Renal pelvis (tissue), 1 donor: ENCODE measurements at regions not wholly inside any gene's neighbourhood (a gene's known extent, or its start where the extent isn't known, plus 50 kb on each side); places are given as distances from the start of the nearest gene placed in this dataset.
"Not testable (repeated sequence)": the region's sequence is repeated elsewhere in the genome, so short reads cannot be mapped to it uniquely, and the experiment has no call there.

ENCODE experiments used
- DNase-seq: peaks from one replicate; pipeline ENCODE4 v3.0.0-alpha.2; 2013

DNA sequence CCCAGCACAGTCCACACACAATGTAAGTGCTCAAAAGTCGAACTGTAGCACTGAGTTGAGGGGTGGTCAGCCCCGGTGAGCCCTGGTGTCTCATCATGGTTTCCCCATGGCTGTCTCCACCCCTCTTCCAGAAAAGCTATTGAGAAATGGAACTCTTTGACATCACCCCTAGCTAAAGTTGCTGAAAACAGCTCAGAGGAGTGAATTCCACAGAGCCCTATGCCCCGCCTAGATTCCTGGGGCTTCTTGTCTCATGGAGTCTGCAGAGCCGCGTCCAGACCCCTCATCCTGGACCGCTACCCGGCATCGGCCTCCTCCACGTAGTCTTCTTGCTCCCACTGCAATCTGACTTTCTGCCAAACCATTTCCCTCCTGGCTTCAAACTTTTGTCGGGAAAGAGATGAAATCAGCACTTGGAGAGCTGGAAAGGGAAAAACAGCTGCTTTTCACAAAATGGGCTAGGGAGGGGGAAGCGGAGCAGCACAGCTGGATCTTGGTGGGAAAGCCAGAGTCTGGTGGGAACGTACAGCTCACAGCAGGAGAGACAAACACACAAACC, 132.2 kb downstream of the SNX5 start:
- DNase-seq, result peak; percentile 76

GRCh38 chr20:17835934-17836300, 132.7 kb downstream of the SNX5 start:
- no peak for DNase-seq

DNA sequence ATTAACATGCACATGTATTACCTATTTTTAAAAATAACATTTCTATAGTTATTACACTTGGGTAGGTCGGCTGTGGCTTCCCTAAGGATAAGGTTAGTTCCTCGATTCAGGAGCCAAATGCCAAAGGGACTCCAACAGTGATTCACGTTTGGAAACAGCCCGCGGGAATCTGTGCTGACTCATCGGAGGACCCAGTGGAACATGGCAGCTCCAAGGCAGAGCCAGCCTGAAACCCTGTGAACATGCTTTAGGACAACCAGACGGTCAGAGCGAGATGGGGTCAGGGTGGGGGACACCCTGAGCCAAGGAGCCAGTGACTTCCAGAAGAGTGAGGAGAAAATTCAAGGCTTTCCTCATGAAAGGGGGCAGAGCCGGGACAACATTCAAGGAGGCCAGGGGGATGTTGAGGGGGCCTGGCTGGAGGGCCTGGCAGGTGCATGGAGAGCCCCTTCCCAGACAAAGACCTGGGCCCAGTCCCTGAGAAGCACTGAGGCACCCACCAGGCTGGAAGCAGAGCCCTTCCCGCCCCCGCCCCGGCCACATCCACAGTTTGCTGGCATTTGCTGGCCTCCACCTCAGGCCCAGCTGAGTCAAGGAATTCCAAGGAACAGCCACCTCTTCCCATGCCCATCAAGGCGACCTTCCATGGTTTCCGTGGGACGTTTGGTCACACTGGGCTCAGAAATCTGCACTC, 133.2 kb downstream of the SNX5 start:
- no peak for DNase-seq

- no peak for DNase-seq
Measured at GRCh38 chr20:17834804-17835203, 133.8 kb downstream of the SNX5 start.

- DNase-seq, result no peak
Measured at GRCh38 chr20:17833036-17833674, 133.4 kb downstream of the BANF2 start.

GRCh38 chr20:17832236-17832915, 132.6 kb downstream of the BANF2 start:
- DNase-seq, result no peak

GRCh38 chr20:17828598-17829144, 128.9 kb downstream of the BANF2 start:
- no peak for DNase-seq

DNA sequence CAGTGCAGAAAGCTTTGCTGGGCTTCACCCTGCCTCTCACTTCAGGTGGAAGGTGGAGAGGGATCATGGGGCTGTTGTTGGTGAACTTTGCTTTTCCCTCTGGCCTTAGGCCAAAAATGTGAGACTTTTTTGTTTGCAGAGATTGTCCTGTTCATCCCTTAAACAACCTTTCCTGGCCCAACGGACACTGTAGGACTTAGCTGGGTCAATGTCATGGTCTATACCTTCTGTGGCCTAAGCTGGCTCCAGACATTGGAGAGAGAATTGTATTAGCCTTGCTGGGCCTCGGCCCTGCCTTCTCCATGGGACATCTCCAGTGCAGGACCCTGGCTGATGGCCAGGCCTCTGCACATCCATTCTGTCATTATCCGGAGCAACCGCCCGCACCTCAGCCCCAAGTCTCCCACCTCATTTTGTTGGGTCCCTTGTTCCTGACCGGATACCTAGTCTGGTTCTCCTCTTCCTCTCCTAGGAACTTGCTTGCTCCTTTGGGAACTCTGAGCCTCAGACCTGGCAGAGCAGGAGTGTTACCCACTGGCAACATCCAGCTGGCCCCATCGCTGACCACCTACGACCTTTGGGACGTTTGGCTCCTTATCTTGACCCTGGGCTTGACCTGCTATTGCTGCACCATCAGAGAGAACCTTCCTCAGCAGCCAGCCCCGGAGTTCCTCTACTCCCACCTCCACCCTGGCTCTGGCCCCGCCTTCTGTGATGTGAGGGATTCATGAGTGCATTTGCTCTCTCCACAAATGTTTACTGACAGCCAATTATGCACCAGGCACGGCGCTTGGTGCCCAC, 128.2 kb downstream of the BANF2 start:
- DNase-seq, result no peak

- DNase-seq, result no peak
Measured at GRCh38 chr20:17827079-17827478, 127.3 kb downstream of the BANF2 start.

- DNase-seq, result no peak
Measured at GRCh38 chr20:17825960-17826843, 126.4 kb downstream of the BANF2 start.

GRCh38 chr20:17825252-17825959, 125.6 kb downstream of the BANF2 start:
- DNase-seq, result no peak

DNA sequence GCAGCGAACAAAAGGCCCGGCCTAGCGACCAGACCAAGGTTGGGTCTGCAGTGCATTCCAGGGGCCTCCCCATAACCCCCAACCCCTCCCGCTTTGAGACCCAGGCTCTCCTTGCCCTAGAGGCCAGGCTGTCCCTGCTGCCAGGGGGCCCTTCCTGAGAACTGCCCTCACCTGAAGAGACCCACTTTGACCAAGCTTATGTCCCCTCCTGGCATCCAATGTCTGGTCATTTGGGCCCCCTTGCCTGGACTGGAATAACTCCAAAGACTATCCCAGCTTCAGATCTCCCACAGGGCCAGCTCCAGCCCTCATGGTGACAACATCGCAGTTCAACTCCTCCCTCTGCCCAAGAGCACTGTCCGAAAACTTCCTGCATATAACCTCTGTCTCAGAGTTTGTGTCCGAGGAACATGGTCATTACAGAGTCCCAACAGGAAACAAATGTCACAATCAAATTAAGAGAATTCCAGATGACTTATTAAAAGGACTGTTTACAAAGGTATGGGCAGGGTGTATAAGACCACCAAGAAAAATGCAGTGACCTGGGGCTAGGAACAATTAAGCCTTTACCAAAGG, 125.0 kb downstream of the BANF2 start:
- DNase-seq, result no peak

- no peak for DNase-seq
Measured at GRCh38 chr20:17823409-17824144, 123.8 kb downstream of the BANF2 start.

- DNase-seq, result no peak
Measured at GRCh38 chr20:17822540-17823408, 123.0 kb downstream of the BANF2 start.

DNA sequence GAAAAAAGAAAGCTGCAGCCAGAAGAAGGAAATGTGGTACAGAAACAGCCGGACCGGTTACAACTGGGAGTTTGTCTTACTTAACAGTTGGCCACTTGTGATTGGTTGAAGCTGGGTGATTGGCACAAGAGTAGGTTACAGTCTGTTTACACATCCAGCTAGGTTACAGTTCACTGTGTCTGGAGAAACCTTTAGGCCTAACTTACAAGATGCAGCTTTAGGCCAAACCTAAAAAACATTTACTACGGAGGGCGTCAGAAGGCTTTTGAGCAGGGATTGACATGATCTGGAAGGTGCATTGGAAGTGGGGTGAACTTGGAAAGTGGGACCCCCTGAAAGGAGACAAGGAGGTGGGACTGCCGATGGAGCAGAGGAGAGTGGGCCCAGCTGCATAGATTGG, 122.3 kb downstream of the BANF2 start:
- peak; percentile 91 for DNase-seq

DNA sequence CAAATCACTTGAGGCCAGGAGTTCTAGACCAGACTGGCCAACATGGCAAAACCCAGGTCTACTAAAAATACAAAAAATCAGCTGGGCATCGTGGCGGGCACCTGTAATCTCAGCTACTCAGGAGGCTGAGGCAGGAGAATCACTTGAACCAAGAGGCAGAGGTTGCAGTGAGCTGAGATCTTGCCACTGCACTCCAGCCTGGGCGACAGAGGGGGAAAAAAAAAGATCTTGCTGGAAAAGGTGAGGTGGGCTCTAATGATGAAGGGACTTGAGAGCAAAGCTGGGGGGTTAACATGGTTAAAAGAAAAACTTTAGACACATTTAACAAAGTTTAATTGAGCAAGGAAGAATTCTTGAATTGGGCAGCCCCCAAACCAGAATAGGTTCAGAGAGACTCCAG, 121.8 kb downstream of the BANF2 start:
- not testable (repeated sequence) for DNase-seq

DNA sequence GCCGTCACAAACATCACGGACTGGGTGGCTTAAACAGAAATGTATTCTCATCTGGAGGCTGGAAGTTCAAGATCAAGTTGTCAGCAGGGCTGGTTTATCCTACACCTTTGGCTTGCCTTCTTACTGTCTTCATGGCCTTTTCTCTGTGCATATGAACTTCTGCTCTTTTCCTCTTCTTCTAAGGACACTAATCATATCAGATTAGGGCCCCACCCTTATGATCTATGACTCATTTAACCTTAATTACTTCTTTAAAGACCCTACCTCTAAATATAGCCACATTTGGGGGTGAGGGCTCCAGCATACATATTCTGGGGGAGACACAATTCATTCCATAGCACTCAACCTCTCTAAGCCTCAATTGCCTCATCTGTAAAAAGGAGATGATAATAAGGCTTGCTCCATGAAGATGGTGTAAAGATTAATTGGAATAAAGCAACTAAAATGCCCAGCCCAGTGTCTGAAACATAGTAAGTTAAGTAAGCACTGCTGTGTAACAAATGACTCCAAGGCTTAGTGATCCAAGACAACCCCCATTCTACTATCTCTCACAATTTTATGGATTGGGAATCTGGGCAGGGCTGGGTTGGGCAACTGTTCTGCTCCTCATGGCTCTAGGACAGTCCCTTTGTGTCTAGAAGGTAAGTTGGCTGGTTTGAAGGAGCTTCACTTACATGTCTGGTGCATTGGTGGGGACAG, 119.8 kb downstream of the BANF2 start:
- DNase-seq, result no peak
